DMS 273 (cell line): ENCODE measurements at regions not wholly inside any gene's neighbourhood (a gene's known extent, or its start where the extent isn't known, plus 50 kb on each side); places are given as distances from the start of the nearest gene placed in this dataset.
A peak's percentile ranks its signal among the peaks of the same experiment; 100 is the strongest.
"Not testable (repeated sequence)": the region's sequence is repeated elsewhere in the genome, so short reads cannot be mapped to it uniquely, and the experiment has no call there.

Experiments
- DNase-seq: peaks from one replicate; lab custom pipeline; 2025; ENCODE audit not compliant: unreplicated experiment; lab: John Stamatoyannopoulos, UW

- DNase-seq = not testable (repeated sequence)
Observed at GRCh38 chr22:22296047-22296446, 51.5 kb downstream of the VPREB1 start.

DNA sequence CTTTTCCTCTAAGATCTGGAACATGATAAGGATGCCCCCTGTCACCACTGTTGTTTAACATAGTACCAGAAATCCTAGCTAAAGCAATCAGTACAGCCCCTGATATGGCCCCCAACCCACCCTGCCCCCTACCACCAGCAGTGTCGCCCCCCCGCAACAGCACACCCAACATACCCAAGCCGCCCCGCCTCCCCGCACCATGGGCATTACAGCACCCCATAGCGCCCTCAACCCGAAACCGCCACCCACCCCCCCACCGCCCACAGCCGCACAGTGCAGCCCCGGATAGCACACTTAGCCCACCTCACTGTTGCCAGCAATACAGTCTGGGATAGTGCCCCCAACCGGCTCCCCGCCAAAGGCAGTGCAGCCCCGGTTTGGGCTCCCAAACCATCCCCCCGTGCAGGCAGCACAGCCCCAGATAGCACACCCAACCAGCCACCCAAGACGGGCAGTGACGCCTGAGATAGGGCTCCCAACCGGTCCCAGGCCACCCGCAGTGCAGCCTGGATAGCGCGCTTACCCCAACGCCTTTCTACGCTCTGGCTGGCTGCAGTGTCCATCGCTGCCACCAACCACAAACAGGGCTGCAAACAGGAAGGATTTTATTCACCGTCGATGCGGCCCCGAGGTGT lies 52.7 kb downstream of the VPREB1 start:
- DNase-seq = peak; percentile 37

GRCh38 chr22:22297794-22298653 lies 53.4 kb downstream of the VPREB1 start:
- peak; percentile 77 for DNase-seq

GRCh38 chr22:22298654-22299009 lies 54.0 kb downstream of the VPREB1 start:
- not testable (repeated sequence) for DNase-seq

- DNase-seq = not testable (repeated sequence)
Observed at GRCh38 chr22:22300511-22300910, 55.9 kb downstream of the VPREB1 start.

- not testable (repeated sequence) for DNase-seq
Observed at GRCh38 chr22:22300946-22301345, 56.4 kb downstream of the VPREB1 start.

DNA sequence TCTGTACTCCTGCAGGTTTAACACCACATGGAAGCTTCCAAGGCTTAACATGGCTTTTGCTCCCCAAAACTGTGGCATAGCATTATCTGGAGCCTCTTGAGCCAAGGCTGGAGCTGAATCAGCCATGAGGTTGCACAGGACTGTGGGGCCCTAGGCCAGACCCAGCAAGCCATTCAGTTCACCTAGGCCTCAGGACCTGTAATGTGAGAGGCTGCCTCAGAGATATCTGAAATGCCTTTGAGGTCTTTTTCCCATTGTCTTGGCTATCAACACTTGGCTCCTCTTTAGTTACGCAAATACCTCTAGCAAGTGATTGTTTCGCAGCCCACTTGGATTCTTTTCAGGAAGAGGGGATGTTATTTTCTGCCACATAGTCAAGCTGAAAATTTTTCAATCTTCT lies 72.0 kb downstream of the VPREB1 start:
- DNase-seq = no peak

- DNase-seq = no peak
Observed at GRCh38 chr22:22318723-22319465, 74.3 kb downstream of the VPREB1 start.

- DNase-seq = peak; percentile 82
Observed at GRCh38 chr22:22321743-22322611, 77.4 kb downstream of the VPREB1 start.

DNA sequence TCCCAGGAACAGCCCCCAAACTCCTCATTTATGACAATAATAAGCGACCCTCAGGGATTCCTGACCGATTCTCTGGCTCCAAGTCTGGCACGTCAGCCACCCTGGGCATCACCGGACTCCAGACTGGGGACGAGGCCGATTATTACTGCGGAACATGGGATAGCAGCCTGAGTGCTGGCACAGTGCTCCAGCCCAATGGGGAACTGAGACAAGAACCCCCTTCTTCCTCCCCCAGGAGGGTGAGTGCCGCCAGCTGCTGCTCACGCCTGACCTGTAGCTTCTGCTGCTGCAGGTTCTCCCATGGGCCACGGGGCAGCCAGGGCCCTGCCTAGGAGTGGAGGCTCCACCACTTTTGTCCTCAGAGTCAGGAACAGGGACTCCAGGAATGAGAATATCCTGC lies 78.2 kb downstream of the VPREB1 start:
- no peak for DNase-seq

DNA sequence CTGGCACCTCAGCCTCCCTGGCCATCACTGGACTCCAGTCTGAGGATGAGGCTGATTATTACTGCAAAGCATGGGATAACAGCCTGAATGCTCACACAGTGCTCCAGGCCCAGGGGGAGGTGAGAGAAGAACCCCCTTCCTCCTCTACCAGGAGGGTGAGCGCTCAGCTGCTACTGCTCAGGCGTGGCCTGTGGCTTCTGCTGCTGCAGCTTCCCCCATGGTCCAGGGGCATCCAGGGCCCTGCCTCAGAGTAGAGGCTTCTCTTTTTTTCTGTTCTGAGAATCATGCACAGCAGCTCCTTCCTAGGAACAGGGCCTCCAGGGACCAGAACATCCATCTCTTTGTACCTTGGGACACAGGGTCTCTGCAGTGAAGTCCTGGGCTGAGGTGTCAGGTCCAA lies 83.1 kb downstream of the VPREB1 start:
- DNase-seq = no peak

- no peak for DNase-seq
Observed at GRCh38 chr22:22329792-22330191, 85.2 kb downstream of the VPREB1 start.

- DNase-seq = not testable (repeated sequence)
Observed at GRCh38 chr22:22335640-22336039, 91.1 kb downstream of the VPREB1 start.

- DNase-seq = not testable (repeated sequence)
Observed at GRCh38 chr22:22336333-22336732, 91.7 kb downstream of the VPREB1 start.

GRCh38 chr22:22338778-22339177 lies 94.2 kb downstream of the VPREB1 start:
- DNase-seq = not testable (repeated sequence)

- DNase-seq = no peak
Observed at GRCh38 chr22:22341736-22342135, 97.2 kb downstream of the VPREB1 start.

- peak; percentile 51 for DNase-seq
Observed at GRCh38 chr22:22342697-22343580, 98.4 kb downstream of the VPREB1 start.

GRCh38 chr22:22343581-22344296 lies 99.2 kb downstream of the VPREB1 start:
- no peak for DNase-seq

DNA sequence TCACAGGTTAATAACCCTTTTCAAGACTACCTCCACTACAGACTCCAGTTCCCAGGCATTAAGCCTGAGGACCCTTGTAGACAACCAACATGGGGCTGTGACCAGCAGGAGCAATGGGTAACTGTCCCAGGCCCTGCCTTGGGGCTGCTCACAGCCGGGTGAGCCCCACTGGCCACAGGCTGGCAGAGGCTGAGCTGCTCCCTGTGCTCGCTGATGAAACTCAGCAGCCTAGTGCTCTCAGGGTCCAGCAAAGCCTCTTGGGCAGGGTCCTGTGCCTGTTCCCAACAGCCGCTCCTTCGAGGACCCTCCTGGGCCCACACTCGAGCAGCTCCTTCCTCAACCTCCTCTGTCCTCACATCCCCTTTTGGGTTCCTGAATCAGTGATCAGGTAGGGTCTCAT lies 99.8 kb downstream of the VPREB1 start:
- no peak for DNase-seq
